Pancreas (tissue), 10 donors: ENCODE measurements at regions not wholly inside any gene's neighbourhood (a gene's known extent, or its start where the extent isn't known, plus 50 kb on each side); places are given as distances from the start of the nearest gene placed in this dataset.
"Not testable (repeated sequence)": the region's sequence is repeated elsewhere in the genome, so short reads cannot be mapped to it uniquely, and the experiment has no call there.

ENCODE experiments used
- ATAC-seq, 4 donors: fragments of 200-7000 bp; cut with Tn5 transposase; one replicate each; pipeline versions ENCODE4 v1.8.0 to v1.9.1; 2020; ENCODE audit warnings: mild to moderate bottlenecking in 4 of 4, moderate library complexity in 4 of 4
- DNase-seq, 6 donors: peaks; one replicate each; pipeline ENCODE4 v3.0.0-alpha.2; 2020
- FAIRE-seq: peaks from 2 replicates; lab custom pipeline; 2012; peaks lifted over from hg19 to GRCh38; lab: Jason Lieb, UNC
- H3K27ac ChIP-seq, 4 donors: fragments of 200-600 bp; sonication (generic); 1 replicate in 3 of 4; 2 replicates in 1 of 4; pipeline versions ENCODE4 v1.5.0 to v1.8.0; 2020
- H3K27me3 ChIP-seq, 4 donors: fragments of 200-600 bp; one replicate each; pipeline ENCODE4 v1.8.0; 2021
- H3K36me3 ChIP-seq, 3 donors: fragments of 200-600 bp; sonication (generic) in 1 of 3; one replicate each; pipeline versions ENCODE4 v1.5.0 to v1.8.0; 2020 to 2021
- H3K4me1 ChIP-seq, 3 donors: fragments of 200-600 bp; one replicate each; pipeline ENCODE4 v1.8.0; 2021
- H3K4me3 ChIP-seq, 4 donors: fragments of 200-600 bp; sonication (generic) in 2 of 4; one replicate each; pipeline versions ENCODE4 v1.5.0 to v1.8.0; 2020 to 2021
- H3K9me3 ChIP-seq, 4 donors: fragments of 200-600 bp; one replicate each; pipeline ENCODE4 v1.8.0; 2021
- CTCF ChIP-seq, 4 donors: fragments of 200-600 bp; sonication (generic) in 3 of 4; IDR thresholded peaks; one replicate each; pipeline versions ENCODE4 v1.5.0 to v1.8.0; 2021; ENCODE audit warnings: antibody characterized with exemption in 4 of 4
- WGBS, 2 donors: extraction: QIAGEN DNeasy Blood & Tissue Kit; methylation state at CpG; one replicate each; pipeline ENCODE4 v1.1.7; 2013; 5-methylcytosine and 5-hydroxymethylcytosine counted together
- intact Hi-C, 3 donors: fragments of 100-400 bp; cut with DNase I; formaldehyde crosslinking; loops; one replicate each; pipeline versions ENCODE4 v1.11.1 to v1.14.2; 2022
- donor health status: healthy with polysubstance abuse.
- donor health status: DM: no; HTN: no; CAD: no; lungs with moderate emphysema.
- donor health status: DM: no; HTN: no; CAD: no.
- donor health status: control.
- donor health status: control.
- donor health status: Bipolar disorder and iron deficiency.
- donor health status: DM: yes; HTN: yes; CAD: no.
- donor health status: DM: no; HTN: no; CAD: no.
- donor health status: DM: no; HTN: no; CAD: no.
- donor health status: DM: yes; HTN: yes; CAD: no.

GRCh38 chr3:153513236-153513635 is 351.2 kb downstream of the RAP2B start:
- Histone ChIP-seq H3K36me3 (no peaks in the 10 kb centered on the region), H3K27ac (no peak overlapping the region), H3K4me1 (no peaks in the 10 kb centered on the region), H3K4me3 (no peak overlapping the region), H3K27me3 (no peaks in the 10 kb centered on the region), H3K9me3 (no peaks in the 10 kb centered on the region)
- WGBS, 2 donors = 3 to 8% methylated on average over 1 of the region's 1 CpG
- ATAC-seq (no peak), FAIRE-seq (no peak), DNase-seq (no peak)
- no peak for TF ChIP-seq CTCF (IDR thresholded peaks at IDR 0.05)
- intact Hi-C loops = no loop called here

- Histone ChIP-seq H3K4me1 (no peaks in the 10 kb centered on the region), H3K36me3 (no peaks in the 10 kb centered on the region), H3K27ac (no peak overlapping the region), H3K27me3 (no peaks in the 10 kb centered on the region), H3K9me3 (no peaks in the 10 kb centered on the region), H3K4me3 (no peak overlapping the region)
- FAIRE-seq (no peak), DNase-seq (no peak), ATAC-seq (no peak)
- no peak for TF ChIP-seq CTCF (IDR thresholded peaks at IDR 0.05)
- intact Hi-C loops = no loop called here
Observed at GRCh38 chr3:153528473-153528872, 366.4 kb downstream of the RAP2B start.

GRCh38 chr3:153539263-153539662 is 377.2 kb downstream of the RAP2B start:
- Histone ChIP-seq H3K36me3 (no peaks in the 10 kb centered on the region), H3K27ac (no peak overlapping the region), H3K9me3 (no peaks in the 10 kb centered on the region), H3K4me3 (no peak overlapping the region), H3K27me3 (no peaks in the 10 kb centered on the region), H3K4me1 (no peaks in the 10 kb centered on the region)
- DNase-seq (no peak), ATAC-seq (no peak), FAIRE-seq (no peak)
- no peak for TF ChIP-seq CTCF (IDR thresholded peaks at IDR 0.05)
- intact Hi-C loops = no loop called here
- 28 to 54% methylated on average over 1 of the region's 1 CpG for WGBS, 2 donors

- intact Hi-C loops = no loop called here
- no peaks in the 10 kb centered on the region for H3K36me3 ChIP-seq
- no peak for TF ChIP-seq CTCF (IDR thresholded peaks at IDR 0.05)
- no peak overlapping the region for H3K27ac ChIP-seq
- no peak for FAIRE-seq
- 40 to 57% methylated on average over 3 of the region's 3 CpGs for WGBS, 2 donors
- H3K27me3 ChIP-seq = no peaks in the 10 kb centered on the region
- no peaks in the 10 kb centered on the region for H3K4me1 ChIP-seq
- no peaks in the 10 kb centered on the region for H3K9me3 ChIP-seq
- H3K4me3 ChIP-seq = no peak overlapping the region
- no peak for ATAC-seq
- no peak for DNase-seq
Observed at GRCh38 chr3:153545471-153545870, 383.4 kb downstream of the RAP2B start.

- ATAC-seq = no peak
- H3K4me3 ChIP-seq = no peak overlapping the region
- intact Hi-C loops = no loop called here
- H3K9me3 ChIP-seq = no peaks in the 10 kb centered on the region
- H3K36me3 ChIP-seq = no peaks in the 10 kb centered on the region
- no peak for TF ChIP-seq CTCF (IDR thresholded peaks at IDR 0.05)
- H3K27me3 ChIP-seq = no peaks in the 10 kb centered on the region
- no peak for DNase-seq
- H3K4me1 ChIP-seq = no peaks in the 10 kb centered on the region
- FAIRE-seq = no peak
- H3K27ac ChIP-seq = no peak overlapping the region
- WGBS, 2 donors = 65 to 77% methylated on average over 1 of the region's 1 CpG
Observed at GRCh38 chr3:153547970-153548369, 385.9 kb downstream of the RAP2B start.

GRCh38 chr3:153549686-153550085 is 387.7 kb downstream of the RAP2B start:
- H3K4me3 ChIP-seq, intact Hi-C loops, ATAC-seq, FAIRE-seq, H3K9me3 ChIP-seq, H3K27me3 ChIP-seq, H3K36me3 ChIP-seq, H3K4me1 ChIP-seq, H3K27ac ChIP-seq, DNase-seq: not testable (repeated sequence)
